Activated B cell treated with CpG ODN at 0.5 μM for 24 hours (primary cell): ENCODE measurements at regions not wholly inside any gene's neighbourhood (a gene's known extent, or its start where the extent isn't known, plus 50 kb on each side); places are given as distances from the start of the nearest gene placed in this dataset.

ENCODE experiments used
- ATAC-seq: fragments of 200-7000 bp; cut with Tn5 transposase; one replicate; pipeline ENCODE4 v1.10.0; 2021; ENCODE audit warnings: low read depth, mild to moderate bottlenecking, moderate library complexity
- CTCF ChIA-PET: fragments of 350-600 bp; sonication (Branson Sonifier 250); formaldehyde crosslinking; loops from one replicate; lab custom pipeline; 2021; ENCODE audit warnings: antibody characterized with exemption; lab: Charles Lee
- POLR2A ChIA-PET: fragments of 350-600 bp; sonication (Branson Sonifier 250); formaldehyde crosslinking; loops from one replicate; lab custom pipeline; 2021; ENCODE audit warnings: antibody characterized with exemption; lab: Charles Lee
- DNase-seq: peaks from one replicate; pipeline ENCODE4 v3.0.0; 2022
- H3K27ac Mint-ChIP-seq: one replicate; pipeline ENCODE4 v1.8.0; 2020; ENCODE audit warnings: mixed read lengths
- H3K27me3 Mint-ChIP-seq: one replicate; pipeline ENCODE4 v1.8.0; 2021; ENCODE audit warnings: mixed read lengths
- H3K36me3 Mint-ChIP-seq: one replicate; pipeline ENCODE4 v1.8.0; 2021; ENCODE audit warnings: low read depth, mixed read lengths
- H3K4me1 Mint-ChIP-seq: one replicate; pipeline ENCODE4 v1.8.0; 2021; ENCODE audit warnings: mixed read lengths
- H3K4me3 Mint-ChIP-seq: one replicate; pipeline ENCODE4 v1.8.0; 2020; ENCODE audit warnings: mild to moderate bottlenecking, mixed read lengths
- H3K9me3 Mint-ChIP-seq: one replicate; pipeline ENCODE4 v1.8.0; 2020; ENCODE audit warnings: mixed read lengths
- intact Hi-C: fragments of 100-400 bp; cut with micrococcal nuclease; formaldehyde crosslinking; loops from one replicate; pipeline ENCODE4 v1.15.1; 2024
- TF ChIP-seq, protein P1 (sequence below): fragments of 200-600 bp; IDR thresholded peaks from one replicate; pipeline ENCODE4 v1.8.0; 2022; ENCODE audit warnings: antibody characterized with exemption, mild to moderate bottlenecking

GRCh38 chr6:104332364-104332763 is 527.4 kb downstream of the HACE1 start:
- Mint-ChIP-seq H3K4me3 (no peak overlapping the region), H3K4me1 (no peaks in the 10 kb centered on the region), H3K36me3 (no peaks in the 10 kb centered on the region), H3K27ac (no peak overlapping the region), H3K27me3 (no peaks in the 10 kb centered on the region), H3K9me3 (peaks cover 3% of the 10 kb centered on the region)
- CTCF ChIA-PET: no interaction called here
- no peak for ATAC-seq
- no peak for DNase-seq
- intact Hi-C loops: no loop called here
- TF ChIP-seq, protein P1, sequence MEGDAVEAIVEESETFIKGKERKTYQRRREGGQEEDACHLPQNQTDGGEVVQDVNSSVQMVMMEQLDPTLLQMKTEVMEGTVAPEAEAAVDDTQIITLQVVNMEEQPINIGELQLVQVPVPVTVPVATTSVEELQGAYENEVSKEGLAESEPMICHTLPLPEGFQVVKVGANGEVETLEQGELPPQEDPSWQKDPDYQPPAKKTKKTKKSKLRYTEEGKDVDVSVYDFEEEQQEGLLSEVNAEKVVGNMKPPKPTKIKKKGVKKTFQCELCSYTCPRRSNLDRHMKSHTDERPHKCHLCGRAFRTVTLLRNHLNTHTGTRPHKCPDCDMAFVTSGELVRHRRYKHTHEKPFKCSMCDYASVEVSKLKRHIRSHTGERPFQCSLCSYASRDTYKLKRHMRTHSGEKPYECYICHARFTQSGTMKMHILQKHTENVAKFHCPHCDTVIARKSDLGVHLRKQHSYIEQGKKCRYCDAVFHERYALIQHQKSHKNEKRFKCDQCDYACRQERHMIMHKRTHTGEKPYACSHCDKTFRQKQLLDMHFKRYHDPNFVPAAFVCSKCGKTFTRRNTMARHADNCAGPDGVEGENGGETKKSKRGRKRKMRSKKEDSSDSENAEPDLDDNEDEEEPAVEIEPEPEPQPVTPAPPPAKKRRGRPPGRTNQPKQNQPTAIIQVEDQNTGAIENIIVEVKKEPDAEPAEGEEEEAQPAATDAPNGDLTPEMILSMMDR: no peak
- POLR2A ChIA-PET: no interaction called here

GRCh38 chr6:104326173-104327001 is 533.3 kb downstream of the HACE1 start:
- Mint-ChIP-seq H3K4me1 (no peaks in the 10 kb centered on the region), H3K27ac (no peak overlapping the region), H3K4me3 (no peak overlapping the region), H3K9me3 (no peaks in the 10 kb centered on the region), H3K36me3 (no peaks in the 10 kb centered on the region), H3K27me3 (no peaks in the 10 kb centered on the region)
- ATAC-seq (no peak), DNase-seq (no peak)
- CTCF ChIA-PET: no interaction called here
- TF ChIP-seq, protein P1: no peak
- intact Hi-C loops: no loop called here
- POLR2A ChIA-PET: no interaction called here

DNA sequence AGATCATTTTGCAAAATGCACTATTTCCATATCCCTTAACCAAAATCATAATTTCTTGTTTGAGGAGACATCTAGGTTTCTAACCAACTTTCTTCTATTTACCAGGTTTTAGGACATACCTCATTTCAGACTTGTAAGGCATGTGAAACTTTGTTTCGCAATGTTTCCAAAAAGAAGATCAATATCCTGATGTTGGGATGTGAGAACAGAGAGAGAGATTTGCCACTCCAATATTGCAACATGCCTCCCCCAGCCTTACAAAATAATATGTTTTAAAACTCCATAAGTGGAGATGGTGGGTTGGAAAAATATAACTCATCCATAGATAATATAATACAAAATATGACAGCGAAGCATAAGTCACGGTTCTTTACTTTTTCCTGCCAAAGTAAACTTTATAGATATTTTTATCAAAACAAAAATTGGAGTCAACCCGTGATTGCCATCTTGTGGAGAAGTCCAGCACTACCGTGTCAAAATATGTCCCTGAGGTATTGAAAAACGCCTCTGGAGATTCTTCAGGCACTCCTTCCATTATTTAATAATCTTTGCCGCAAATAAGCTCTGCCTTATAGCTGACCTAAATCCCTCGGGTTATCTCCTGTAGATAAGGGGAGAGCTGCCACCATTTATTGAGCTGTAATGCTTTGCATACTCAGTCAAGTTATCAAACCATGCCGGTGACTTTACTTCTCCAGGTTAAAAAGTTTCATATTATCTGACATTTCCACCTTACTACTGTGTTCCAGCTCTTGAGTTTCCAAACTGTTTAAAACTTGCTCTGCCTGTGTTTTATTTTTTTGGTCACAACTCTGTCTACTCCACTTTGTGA is 534.2 kb downstream of the HACE1 start:
- Mint-ChIP-seq H3K27ac (no peak overlapping the region), H3K9me3 (no peaks in the 10 kb centered on the region), H3K36me3 (no peaks in the 10 kb centered on the region), H3K27me3 (no peaks in the 10 kb centered on the region), H3K4me1 (no peaks in the 10 kb centered on the region), H3K4me3 (no peak overlapping the region)
- TF ChIP-seq, protein P1: no peak
- ATAC-seq (no peak), DNase-seq (no peak)
- intact Hi-C loops: no loop called here
- CTCF ChIA-PET: no interaction called here
- POLR2A ChIA-PET: no interaction called here

DNA sequence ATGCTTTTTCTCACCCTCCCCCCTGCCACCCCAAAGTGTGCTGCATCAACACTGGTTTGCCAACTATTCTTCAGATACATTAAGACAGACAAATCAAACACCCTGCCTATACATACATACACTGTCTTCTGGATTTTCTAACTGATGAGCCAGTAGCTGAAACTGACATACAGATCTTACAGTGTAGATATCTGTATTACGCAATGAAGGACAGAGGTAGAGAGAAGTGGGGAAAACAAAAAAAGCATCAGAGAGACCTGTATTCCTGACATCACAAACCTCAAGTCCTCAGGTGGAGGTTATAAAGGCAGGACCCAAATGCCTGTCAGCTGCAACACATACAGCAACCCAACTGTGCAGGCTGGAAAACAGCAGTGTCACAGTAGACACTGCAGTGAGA is 535.4 kb downstream of the HACE1 start:
- intact Hi-C loops: no loop called here
- TF ChIP-seq, protein P1: no peak
- CTCF ChIA-PET: no interaction called here
- Mint-ChIP-seq H3K36me3 (no peaks in the 10 kb centered on the region), H3K27me3 (no peaks in the 10 kb centered on the region), H3K27ac (no peak overlapping the region), H3K4me1 (no peaks in the 10 kb centered on the region), H3K9me3 (no peaks in the 10 kb centered on the region), H3K4me3 (no peak overlapping the region)
- POLR2A ChIA-PET: no interaction called here
- no peak for ATAC-seq
- DNase-seq: no peak

DNA sequence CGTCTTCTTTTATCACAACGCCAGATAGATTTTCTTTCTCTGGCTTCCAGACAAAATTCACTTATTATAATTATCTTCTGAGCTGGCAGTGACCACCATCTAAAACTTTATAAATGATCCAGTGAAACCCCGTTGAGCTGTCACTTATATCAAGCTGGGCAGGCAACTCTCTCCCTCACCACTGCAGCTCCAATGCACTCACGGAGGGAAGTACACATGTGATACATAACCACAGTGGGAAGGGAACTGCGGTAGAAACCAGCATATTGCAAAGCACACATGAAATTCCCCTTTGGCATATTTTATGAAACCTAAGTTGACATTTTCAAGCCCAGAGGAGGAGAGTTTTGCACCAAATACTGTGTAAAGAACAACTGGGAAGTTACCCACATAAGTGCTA is 536.9 kb downstream of the HACE1 start:
- Mint-ChIP-seq H3K27ac (no peak overlapping the region), H3K9me3 (no peaks in the 10 kb centered on the region), H3K27me3 (no peaks in the 10 kb centered on the region), H3K36me3 (no peaks in the 10 kb centered on the region), H3K4me1 (no peaks in the 10 kb centered on the region), H3K4me3 (no peak overlapping the region)
- no peak for ATAC-seq
- TF ChIP-seq, protein P1: no peak
- intact Hi-C loops: no loop called here
- ChIA-PET CTCF (no interaction called here), POLR2A (no interaction called here)
- DNase-seq: no peak
